ENCODE measurements at regions not wholly inside any gene's neighbourhood (a gene's known extent, or its start where the extent isn't known, plus 50 kb on each side); places are given as distances from the start of the nearest gene placed in this dataset.

DNA sequence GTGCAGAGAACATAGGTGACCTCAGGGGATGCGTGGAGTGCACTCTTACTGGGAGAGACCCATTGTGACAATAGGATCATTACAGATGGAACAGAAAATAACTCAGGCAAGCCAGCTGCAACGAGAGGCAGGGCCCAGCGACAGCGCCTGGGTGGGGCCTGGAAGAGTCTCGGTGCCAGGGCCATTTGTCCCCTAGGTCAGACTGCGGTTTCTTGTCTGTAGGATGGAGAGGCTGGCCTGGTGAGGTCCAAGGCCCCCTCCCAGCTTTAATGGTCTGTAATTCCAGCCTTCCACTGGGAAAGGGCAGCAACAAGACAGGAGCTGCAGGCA is 208.6 kb upstream of the APCDD1 start:
- TF ChIP-seq, protein P1, sequence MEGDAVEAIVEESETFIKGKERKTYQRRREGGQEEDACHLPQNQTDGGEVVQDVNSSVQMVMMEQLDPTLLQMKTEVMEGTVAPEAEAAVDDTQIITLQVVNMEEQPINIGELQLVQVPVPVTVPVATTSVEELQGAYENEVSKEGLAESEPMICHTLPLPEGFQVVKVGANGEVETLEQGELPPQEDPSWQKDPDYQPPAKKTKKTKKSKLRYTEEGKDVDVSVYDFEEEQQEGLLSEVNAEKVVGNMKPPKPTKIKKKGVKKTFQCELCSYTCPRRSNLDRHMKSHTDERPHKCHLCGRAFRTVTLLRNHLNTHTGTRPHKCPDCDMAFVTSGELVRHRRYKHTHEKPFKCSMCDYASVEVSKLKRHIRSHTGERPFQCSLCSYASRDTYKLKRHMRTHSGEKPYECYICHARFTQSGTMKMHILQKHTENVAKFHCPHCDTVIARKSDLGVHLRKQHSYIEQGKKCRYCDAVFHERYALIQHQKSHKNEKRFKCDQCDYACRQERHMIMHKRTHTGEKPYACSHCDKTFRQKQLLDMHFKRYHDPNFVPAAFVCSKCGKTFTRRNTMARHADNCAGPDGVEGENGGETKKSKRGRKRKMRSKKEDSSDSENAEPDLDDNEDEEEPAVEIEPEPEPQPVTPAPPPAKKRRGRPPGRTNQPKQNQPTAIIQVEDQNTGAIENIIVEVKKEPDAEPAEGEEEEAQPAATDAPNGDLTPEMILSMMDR (IDR thresholded peaks at IDR 0.05): no peak
- no peak overlapping the region for H3K4me3 ChIP-seq
- DNase-seq (ENCODE audit: low spot score): no peak
- H3K27ac ChIP-seq: peak overlapping the region in 1 of 2 donors; percentile 17

DNA sequence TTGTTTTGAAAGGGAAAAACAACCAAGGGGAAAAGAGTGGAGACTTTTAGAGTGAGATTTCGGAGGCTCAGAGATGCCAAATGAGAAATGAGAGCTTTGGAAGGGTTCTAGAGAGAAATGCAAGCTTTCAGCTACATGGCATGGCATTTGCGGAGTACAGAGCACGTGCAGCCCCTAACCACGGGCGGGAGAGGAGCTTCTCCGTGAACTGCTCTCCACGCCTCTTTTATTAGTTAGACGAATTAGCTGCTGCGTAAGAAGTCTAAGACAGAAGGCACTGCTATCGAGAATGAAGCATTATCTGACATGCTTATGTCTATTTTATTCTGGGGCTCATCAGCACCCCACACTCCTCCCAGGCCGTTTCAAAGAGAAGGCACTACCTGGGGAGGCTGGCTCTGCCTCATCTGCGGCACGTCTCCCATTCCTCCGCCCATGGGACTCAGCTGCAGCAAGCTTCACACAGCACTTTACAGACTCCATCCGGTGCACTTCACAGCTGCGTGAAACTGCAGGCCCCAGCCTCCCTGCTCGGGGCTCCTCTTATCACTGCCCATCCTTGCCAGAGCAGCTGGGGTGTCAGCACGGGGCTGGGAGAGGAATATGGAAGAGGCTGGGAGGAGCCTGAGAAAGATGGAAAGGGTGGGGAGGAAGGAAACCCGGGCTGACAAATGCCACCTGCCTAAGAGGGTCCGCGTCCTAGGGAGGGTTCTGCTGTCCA is 207.3 kb upstream of the APCDD1 start:
- TF ChIP-seq, protein P1 (IDR thresholded peaks at IDR 0.05): no peak
- no peak overlapping the region for H3K4me3 ChIP-seq
- no peak for DNase-seq (ENCODE audit: low spot score)
- no peak overlapping the region for H3K27ac ChIP-seq

DNA sequence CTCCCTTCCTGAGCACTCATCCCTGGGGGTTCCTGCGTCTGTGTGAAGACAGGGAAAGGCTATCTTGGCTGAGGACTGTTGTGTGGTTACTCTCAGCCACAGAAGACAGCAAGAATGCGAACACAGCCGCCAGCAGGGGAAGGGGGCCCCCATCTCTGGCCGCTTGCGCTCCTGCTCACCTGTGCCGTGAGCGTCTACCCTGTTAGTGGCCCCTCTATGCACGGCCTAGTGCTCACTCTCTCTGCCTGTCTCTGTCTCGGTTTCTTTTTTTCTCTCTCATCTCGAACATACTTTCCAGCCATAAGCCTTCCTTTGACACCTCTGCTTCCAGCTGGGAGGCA is 206.7 kb upstream of the APCDD1 start:
- TF ChIP-seq, protein P1 (IDR thresholded peaks at IDR 0.05): no peak
- H3K27ac ChIP-seq: no peak overlapping the region
- H3K4me3 ChIP-seq: no peak overlapping the region
- DNase-seq (ENCODE audit: low spot score): no peak

DNA sequence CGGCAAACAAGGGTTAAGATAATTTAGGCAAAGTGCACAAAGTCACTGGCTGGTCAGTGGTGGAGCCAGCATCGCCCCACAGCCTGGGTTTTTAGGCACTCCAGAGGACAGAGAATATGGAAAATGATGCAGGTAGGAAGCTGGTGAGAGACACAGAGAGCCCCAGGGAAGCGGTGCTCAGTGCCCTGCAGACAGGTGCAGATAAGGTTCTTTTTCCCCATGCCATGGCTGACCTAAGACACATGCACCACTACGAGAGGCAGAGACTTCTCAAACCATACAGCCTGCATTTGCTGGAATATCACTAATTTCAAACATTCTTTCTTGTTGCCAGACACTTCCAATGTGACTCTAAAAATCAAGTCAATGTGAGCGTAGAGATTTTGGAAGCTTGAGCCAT is 205.7 kb upstream of the APCDD1 start:
- DNase-seq (ENCODE audit: low spot score): no peak
- no peak overlapping the region for H3K4me3 ChIP-seq
- TF ChIP-seq, protein P1 (IDR thresholded peaks at IDR 0.05): no peak
- no peak overlapping the region for H3K27ac ChIP-seq

DNA sequence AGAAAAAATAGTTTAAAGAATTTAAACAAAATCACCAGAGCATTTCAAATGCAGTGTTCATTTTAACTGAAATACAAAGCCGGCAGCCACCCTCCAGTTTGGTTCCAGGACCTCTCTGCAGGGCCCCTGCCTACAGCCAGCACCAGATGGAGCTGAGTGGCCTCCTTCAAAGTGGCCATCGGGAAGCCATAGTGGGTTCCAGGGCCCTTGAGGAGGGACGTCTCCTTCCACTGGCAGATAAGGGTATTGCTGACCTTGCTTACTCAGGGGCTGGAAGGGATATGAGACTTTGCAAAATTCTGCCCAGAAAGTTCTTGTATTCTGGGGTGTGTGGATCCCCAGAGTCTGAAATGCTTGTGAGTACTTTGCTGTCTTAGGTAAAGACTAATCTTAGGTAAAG is 205.2 kb upstream of the APCDD1 start:
- TF ChIP-seq, protein P1 (IDR thresholded peaks at IDR 0.05): no peak
- H3K4me3 ChIP-seq: no peak overlapping the region
- H3K27ac ChIP-seq: no peak overlapping the region
- DNase-seq (ENCODE audit: low spot score): no peak

DNA sequence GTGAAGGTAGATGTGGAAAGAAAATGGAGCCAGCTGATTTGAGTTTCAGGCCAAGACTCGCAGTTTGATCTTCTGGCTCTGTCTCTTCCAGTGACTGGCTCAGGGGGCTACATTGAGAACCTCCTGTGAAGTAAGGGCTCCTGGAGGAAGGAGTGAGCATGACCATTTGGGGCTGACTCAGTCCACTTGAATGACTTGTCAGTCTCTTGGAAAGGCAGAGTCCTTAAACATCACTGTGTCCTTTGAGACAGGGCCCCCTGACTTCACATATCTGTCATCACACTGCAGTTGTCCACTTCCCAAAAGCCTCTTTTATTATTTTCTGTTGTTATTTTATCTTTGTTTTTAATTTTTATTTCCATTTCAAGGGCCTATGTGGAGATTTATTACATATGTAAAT is 204.6 kb upstream of the APCDD1 start:
- no peak for DNase-seq (ENCODE audit: low spot score)
- H3K27ac ChIP-seq: no peak overlapping the region
- no peak overlapping the region for H3K4me3 ChIP-seq
- TF ChIP-seq, protein P1 (IDR thresholded peaks at IDR 0.05): no peak

DNA sequence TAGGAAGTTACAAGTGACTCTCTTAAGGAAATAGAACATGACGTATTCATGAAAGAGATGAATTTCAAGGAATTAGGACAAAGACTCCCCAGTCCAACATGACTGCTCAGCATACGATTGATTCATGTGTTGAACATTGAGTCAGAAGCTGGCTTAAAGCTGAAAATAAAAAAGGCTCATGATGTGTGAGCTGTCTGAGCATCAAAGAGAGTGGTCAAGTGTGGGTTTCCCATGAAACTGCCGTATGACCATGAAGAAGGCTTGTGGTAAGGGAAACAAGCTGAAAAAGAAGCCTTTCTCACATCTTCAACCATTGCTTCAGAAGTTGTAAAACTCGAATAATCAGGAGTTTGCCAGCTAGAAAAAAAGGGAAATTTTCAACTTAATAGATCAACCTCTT is 201.9 kb upstream of the APCDD1 start:
- Histone ChIP-seq H3K27ac (no peak overlapping the region), H3K4me3 (no peak overlapping the region)
- DNase-seq (ENCODE audit: low spot score): no peak
- TF ChIP-seq, protein P1 (IDR thresholded peaks at IDR 0.05): no peak
